8988T (cell line): ENCODE measurements at regions not wholly inside any gene's neighbourhood (a gene's known extent, or its start where the extent isn't known, plus 50 kb on each side); places are given as distances from the start of the nearest gene placed in this dataset.
A peak's percentile ranks its signal among the peaks of the same experiment; 100 is the strongest.
"Not testable (repeated sequence)": the region's sequence is repeated elsewhere in the genome, so short reads cannot be mapped to it uniquely, and the experiment has no call there.

Experiments used
- DNase-seq: peaks from one replicate; pipeline ENCODE4 v3.0.0; 2011

GRCh38 chr17:16888413-16889087 is 83.4 kb downstream of the TNFRSF13B start:
- DNase-seq = no peak

- no peak for DNase-seq
Observed at GRCh38 chr17:16887523-16888095, 84.3 kb downstream of the TNFRSF13B start.

- no peak for DNase-seq
Observed at GRCh38 chr17:16886655-16887322, 85.1 kb downstream of the TNFRSF13B start.

GRCh38 chr17:16885204-16885603 is 86.7 kb downstream of the TNFRSF13B start:
- DNase-seq = not testable (repeated sequence)

GRCh38 chr17:16882926-16883265 is 89.0 kb downstream of the TNFRSF13B start:
- not testable (repeated sequence) for DNase-seq

- DNase-seq = no peak
Observed at GRCh38 chr17:16882243-16882925, 89.5 kb downstream of the TNFRSF13B start.

- DNase-seq = no peak
Observed at GRCh38 chr17:16881239-16881924, 90.5 kb downstream of the TNFRSF13B start.

- no peak for DNase-seq
Observed at GRCh38 chr17:16880843-16881230, 91.1 kb downstream of the TNFRSF13B start.

GRCh38 chr17:16880121-16880842 is 91.6 kb downstream of the TNFRSF13B start:
- no peak for DNase-seq

GRCh38 chr17:16879686-16880085 is 92.2 kb downstream of the TNFRSF13B start:
- no peak for DNase-seq

GRCh38 chr17:16878606-16879005 is 93.3 kb downstream of the TNFRSF13B start:
- no peak for DNase-seq

- no peak for DNase-seq
Observed at GRCh38 chr17:16878084-16878483, 93.8 kb downstream of the TNFRSF13B start.

GRCh38 chr17:16877099-16877498 is 94.8 kb downstream of the TNFRSF13B start:
- no peak for DNase-seq

- DNase-seq = no peak
Observed at GRCh38 chr17:16875662-16876061, 96.3 kb downstream of the TNFRSF13B start.

GRCh38 chr17:16874216-16874615 is 97.7 kb downstream of the TNFRSF13B start:
- DNase-seq = not testable (repeated sequence)

- peak; percentile 84 for DNase-seq
Observed at GRCh38 chr17:16873174-16874035, 98.5 kb downstream of the TNFRSF13B start.

- no peak for DNase-seq
Observed at GRCh38 chr17:16872351-16873173, 99.4 kb downstream of the TNFRSF13B start.

- not testable (repeated sequence) for DNase-seq
Observed at GRCh38 chr17:16871446-16872190, 100.3 kb downstream of the TNFRSF13B start.
